ENCODE measurements at regions not wholly inside any gene's neighbourhood (a gene's known extent, or its start where the extent isn't known, plus 50 kb on each side); places are given as distances from the start of the nearest gene placed in this dataset.

DNA sequence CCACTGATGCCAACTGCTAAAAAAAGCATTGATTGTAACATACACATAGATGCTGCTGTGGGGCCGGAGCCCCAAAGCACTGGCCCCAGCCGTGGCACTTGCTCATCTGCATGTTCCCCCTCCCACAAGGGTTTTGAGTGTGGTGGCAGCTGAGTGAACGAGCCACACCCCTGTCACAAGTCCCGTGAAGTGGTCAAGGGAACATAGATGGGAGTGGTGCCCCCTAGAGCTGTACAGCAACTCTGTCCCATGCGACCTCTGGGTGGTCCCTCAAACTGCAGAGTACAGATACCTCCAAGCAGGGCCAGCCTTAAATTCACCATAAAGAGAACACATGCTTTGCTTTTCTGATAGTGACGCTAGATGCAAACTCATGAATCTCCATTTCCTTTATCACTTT lies 503.3 kb upstream of the NRP1 start:
- TF ChIP-seq, protein P1, sequence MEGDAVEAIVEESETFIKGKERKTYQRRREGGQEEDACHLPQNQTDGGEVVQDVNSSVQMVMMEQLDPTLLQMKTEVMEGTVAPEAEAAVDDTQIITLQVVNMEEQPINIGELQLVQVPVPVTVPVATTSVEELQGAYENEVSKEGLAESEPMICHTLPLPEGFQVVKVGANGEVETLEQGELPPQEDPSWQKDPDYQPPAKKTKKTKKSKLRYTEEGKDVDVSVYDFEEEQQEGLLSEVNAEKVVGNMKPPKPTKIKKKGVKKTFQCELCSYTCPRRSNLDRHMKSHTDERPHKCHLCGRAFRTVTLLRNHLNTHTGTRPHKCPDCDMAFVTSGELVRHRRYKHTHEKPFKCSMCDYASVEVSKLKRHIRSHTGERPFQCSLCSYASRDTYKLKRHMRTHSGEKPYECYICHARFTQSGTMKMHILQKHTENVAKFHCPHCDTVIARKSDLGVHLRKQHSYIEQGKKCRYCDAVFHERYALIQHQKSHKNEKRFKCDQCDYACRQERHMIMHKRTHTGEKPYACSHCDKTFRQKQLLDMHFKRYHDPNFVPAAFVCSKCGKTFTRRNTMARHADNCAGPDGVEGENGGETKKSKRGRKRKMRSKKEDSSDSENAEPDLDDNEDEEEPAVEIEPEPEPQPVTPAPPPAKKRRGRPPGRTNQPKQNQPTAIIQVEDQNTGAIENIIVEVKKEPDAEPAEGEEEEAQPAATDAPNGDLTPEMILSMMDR (IDR thresholded peaks at IDR 0.05) = no peak
- TF ChIP-seq POLR2AphosphoS5 (IDR thresholded peaks at IDR 0.05) (no peak), POLR2A (IDR thresholded peaks at IDR 0.05) (no peak)

Measured in sigmoid colon (tissue), 4 donors.